Common myeloid progenitor, CD34-positive (primary cell): ENCODE measurements at regions not wholly inside any gene's neighbourhood (a gene's known extent, or its start where the extent isn't known, plus 50 kb on each side); places are given as distances from the start of the nearest gene placed in this dataset.
A peak's percentile ranks its signal among the peaks of the same experiment; 100 is the strongest.

Experiments
- CTCF ChIA-PET: fragments of 350-600 bp; sonication (Branson Sonifier 250); formaldehyde crosslinking; loops from one replicate; lab custom pipeline; 2021; ENCODE audit warnings: antibody characterized with exemption; lab: Charles Lee
- POLR2A ChIA-PET: fragments of 350-600 bp; sonication (Branson Sonifier 250); formaldehyde crosslinking; loops from one replicate; lab custom pipeline; 2021; ENCODE audit warnings: antibody characterized with exemption; lab: Charles Lee
- DNase-seq, 3 donors: peaks; one replicate each; pipeline versions ENCODE4 v3.0.0 to v3.0.0-alpha.2; 2013
- H3K27ac ChIP-seq, 2 experiments: 1 replicate in 1 of 2; 2 replicates in 1 of 2; pipeline ENCODE4 v1.7.0; 2013; ENCODE audit warnings: inconsistent platforms in 2 of 2, low read length in 2 of 2, mild to moderate bottlenecking in 2 of 2, low read depth in 1 of 2, moderate library complexity in 1 of 2; ENCODE audit not compliant: severe bottlenecking in 2 of 2, insufficient read depth in 1 of 2, poor library complexity in 1 of 2
- H3K27me3 ChIP-seq, 5 experiments: replicated peaks in 2 of 5; 1 replicate in 3 of 5; 2 replicates in 2 of 5; pipeline versions ENCODE4 v1.6.1 to v1.7.0; 2013; ENCODE audit warnings: low read length in 4 of 5, mild to moderate bottlenecking in 2 of 5, moderate library complexity in 2 of 5, inconsistent platforms in 1 of 5; ENCODE audit not compliant: insufficient read depth in 5 of 5, control insufficient read depth in 4 of 5
- H3K36me3 ChIP-seq, 4 experiments: 1 replicate in 2 of 4; 2 replicates in 2 of 4; pipeline versions ENCODE4 v1.6.1 to v1.7.0; 2013; ENCODE audit warnings: low read length in 3 of 4, control low read depth in 1 of 4, mild to moderate bottlenecking in 1 of 4; ENCODE audit not compliant: control insufficient read depth in 4 of 4, insufficient read depth in 4 of 4
- H3K4me1 ChIP-seq, 4 experiments: 1 replicate in 3 of 4; 2 replicates in 1 of 4; pipeline versions ENCODE4 v1.6.1 to v1.7.1; 2013; ENCODE audit warnings: low read length in 3 of 4, mild to moderate bottlenecking in 3 of 4, control low read depth in 1 of 4, inconsistent platforms in 1 of 4, moderate library complexity in 1 of 4; ENCODE audit not compliant: control insufficient read depth in 4 of 4, insufficient read depth in 4 of 4; ENCODE audit errors: control extremely low read depth in 1 of 4
- H3K4me3 ChIP-seq, 7 experiments: 1 replicate in 4 of 7; 2 replicates in 3 of 7; pipeline versions ENCODE4 v1.5.1 to v1.7.0; 2013; ENCODE audit warnings: mild to moderate bottlenecking in 7 of 7, low read length in 6 of 7, moderate library complexity in 6 of 7, inconsistent platforms in 2 of 7, low read depth in 2 of 7, control low read depth in 1 of 7; ENCODE audit not compliant: insufficient read depth in 4 of 7, control insufficient read depth in 1 of 7; ENCODE audit errors: extremely low read depth in 1 of 7
- H3K9me3 ChIP-seq, 5 experiments: 1 replicate in 4 of 5; 2 replicates in 1 of 5; pipeline versions ENCODE4 v1.6.1 to v1.7.1; 2013; ENCODE audit warnings: low read length in 4 of 5, mild to moderate bottlenecking in 2 of 5, inconsistent platforms in 1 of 5, low read depth in 1 of 5, moderate library complexity in 1 of 5; ENCODE audit not compliant: control insufficient read depth in 4 of 5, insufficient read depth in 2 of 5; ENCODE audit errors: control extremely low read depth in 1 of 5
- WGBS: methylation state at CpG from one replicate; pipeline ENCODE4 v1.1.5; 2013; ENCODE audit not compliant: insufficient coverage; 5-methylcytosine and 5-hydroxymethylcytosine counted together

- H3K27me3 ChIP-seq, result no peaks in the 10 kb centered on the region
- CTCF ChIA-PET, result no interaction called here
- 100% methylated on average over 2 of the region's 2 CpGs for WGBS
- H3K27ac ChIP-seq, result no peak overlapping the region
- H3K9me3 ChIP-seq, result peaks cover 0 to 2% (median 0%) of the 10 kb centered on the region in 5 experiments
- no peaks in the 10 kb centered on the region for H3K36me3 ChIP-seq
- DNase-seq, result no peak
- POLR2A ChIA-PET, result no interaction called here
- H3K4me3 ChIP-seq, result no peak overlapping the region
- no peaks in the 10 kb centered on the region for H3K4me1 ChIP-seq
These were observed 415.3 kb upstream of the ALCAM start for GRCh38 chr3:104951426-104951825.

GRCh38 chr3:104952146-104952972, 414.4 kb upstream of the ALCAM start:
- no peaks in the 10 kb centered on the region for H3K27me3 ChIP-seq
- no peak overlapping the region for H3K27ac ChIP-seq
- ChIA-PET CTCF (no interaction called here), POLR2A (no interaction called here)
- H3K36me3 ChIP-seq, result no peaks in the 10 kb centered on the region
- H3K4me3 ChIP-seq, result no peak overlapping the region
- peaks cover 0 to 2% (median 0%) of the 10 kb centered on the region in 5 experiments for H3K9me3 ChIP-seq
- H3K4me1 ChIP-seq, result no peaks in the 10 kb centered on the region
- WGBS, result 88% methylated on average over 2 of the region's 2 CpGs
- no peak for DNase-seq

GRCh38 chr3:104956620-104957345, 409.9 kb upstream of the ALCAM start:
- ChIA-PET CTCF (interaction anchor here (1.4 kb wide), 1 partner anchor 14 kb away, joined by 3 read pairs; no protein-coding TSS in a partner anchor), POLR2A (no interaction called here)
- Histone ChIP-seq H3K4me1 (no peaks in the 10 kb centered on the region), H3K27ac (no peak overlapping the region), H3K4me3 (no peak overlapping the region), H3K36me3 (no peaks in the 10 kb centered on the region), H3K27me3 (no peaks in the 10 kb centered on the region), H3K9me3 (no peaks in the 10 kb centered on the region)
- 95% methylated on average over 19 of the region's 25 CpGs for WGBS
- no peak for DNase-seq

- Histone ChIP-seq H3K4me1 (no peaks in the 10 kb centered on the region), H3K36me3 (no peaks in the 10 kb centered on the region), H3K4me3 (no peak overlapping the region), H3K27ac (no peak overlapping the region), H3K9me3 (no peaks in the 10 kb centered on the region), H3K27me3 (no peaks in the 10 kb centered on the region)
- no peak for DNase-seq
- CTCF ChIA-PET, result no interaction called here
- POLR2A ChIA-PET, result no interaction called here
- WGBS, result 88% methylated on average over 1 of the region's 2 CpGs
These were observed 406.1 kb upstream of the ALCAM start for GRCh38 chr3:104960579-104960978.

GRCh38 chr3:104961851-104962250, 404.9 kb upstream of the ALCAM start:
- H3K27me3 ChIP-seq, result no peaks in the 10 kb centered on the region
- POLR2A ChIA-PET, result no interaction called here
- no peaks in the 10 kb centered on the region for H3K36me3 ChIP-seq
- no peak for DNase-seq
- no peak overlapping the region for H3K27ac ChIP-seq
- no peaks in the 10 kb centered on the region for H3K4me1 ChIP-seq
- WGBS, result 100% methylated on average over 1 of the region's 1 CpG
- no peak overlapping the region for H3K4me3 ChIP-seq
- H3K9me3 ChIP-seq, result no peaks in the 10 kb centered on the region
- CTCF ChIA-PET, result no interaction called here

GRCh38 chr3:104974316-104974715, 392.4 kb upstream of the ALCAM start:
- Histone ChIP-seq H3K36me3 (no peaks in the 10 kb centered on the region), H3K27ac (no peak overlapping the region), H3K4me1 (peaks cover 0 to 5% (median under 1%) of the 10 kb centered on the region in 4 experiments), H3K9me3 (no peaks in the 10 kb centered on the region), H3K27me3 (no peaks in the 10 kb centered on the region), H3K4me3 (no peak overlapping the region)
- POLR2A ChIA-PET, result no interaction called here
- 80% methylated on average over 1 of the region's 5 CpGs for WGBS
- CTCF ChIA-PET, result no interaction called here
- peak in 2 of 3 donors; percentile 43 to 65 for DNase-seq

- no peak overlapping the region for H3K4me3 ChIP-seq
- no peak overlapping the region for H3K27ac ChIP-seq
- H3K4me1 ChIP-seq, result peaks cover 0 to 5% (median under 1%) of the 10 kb centered on the region in 4 experiments
- no peak for DNase-seq
- no CpG with 5 or more reads among the region's 3 CpGs for WGBS
- no peaks in the 10 kb centered on the region for H3K36me3 ChIP-seq
- ChIA-PET CTCF (no interaction called here), POLR2A (no interaction called here)
- no peaks in the 10 kb centered on the region for H3K9me3 ChIP-seq
- no peaks in the 10 kb centered on the region for H3K27me3 ChIP-seq
These were observed 389.0 kb upstream of the ALCAM start for GRCh38 chr3:104977719-104978118.
